ENCODE measurements at regions not wholly inside any gene's neighbourhood (a gene's known extent, or its start where the extent isn't known, plus 50 kb on each side); places are given as distances from the start of the nearest gene placed in this dataset.
A peak's percentile ranks its signal among the peaks of the same experiment; 100 is the strongest.
"Not testable (repeated sequence)": the region's sequence is repeated elsewhere in the genome, so short reads cannot be mapped to it uniquely, and the experiment has no call there.

DNA sequence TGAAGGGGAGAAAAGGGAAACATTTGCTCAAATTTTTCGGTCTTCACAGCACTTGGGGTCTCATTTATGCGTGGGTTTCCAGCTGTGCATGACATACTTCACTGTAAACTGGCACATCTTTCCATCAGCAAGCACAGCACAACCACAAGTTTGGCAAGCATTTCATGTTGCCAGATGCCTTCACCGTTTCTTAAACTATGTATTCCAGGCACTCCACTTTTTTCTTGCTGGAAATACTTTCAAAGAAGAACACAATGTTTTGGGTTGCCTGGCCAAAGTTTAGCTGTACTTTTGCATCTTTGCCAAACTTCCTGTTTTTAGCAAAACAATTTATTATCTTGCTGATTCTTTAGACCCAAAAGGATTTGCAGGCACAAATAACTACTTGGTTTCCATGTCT lies 194.6 kb upstream of the MEIS1 start:
- DNase-seq: no peak

- no peak for DNase-seq
Observed at GRCh38 chr2:66239655-66240054, 195.3 kb upstream of the MEIS1 start.

DNA sequence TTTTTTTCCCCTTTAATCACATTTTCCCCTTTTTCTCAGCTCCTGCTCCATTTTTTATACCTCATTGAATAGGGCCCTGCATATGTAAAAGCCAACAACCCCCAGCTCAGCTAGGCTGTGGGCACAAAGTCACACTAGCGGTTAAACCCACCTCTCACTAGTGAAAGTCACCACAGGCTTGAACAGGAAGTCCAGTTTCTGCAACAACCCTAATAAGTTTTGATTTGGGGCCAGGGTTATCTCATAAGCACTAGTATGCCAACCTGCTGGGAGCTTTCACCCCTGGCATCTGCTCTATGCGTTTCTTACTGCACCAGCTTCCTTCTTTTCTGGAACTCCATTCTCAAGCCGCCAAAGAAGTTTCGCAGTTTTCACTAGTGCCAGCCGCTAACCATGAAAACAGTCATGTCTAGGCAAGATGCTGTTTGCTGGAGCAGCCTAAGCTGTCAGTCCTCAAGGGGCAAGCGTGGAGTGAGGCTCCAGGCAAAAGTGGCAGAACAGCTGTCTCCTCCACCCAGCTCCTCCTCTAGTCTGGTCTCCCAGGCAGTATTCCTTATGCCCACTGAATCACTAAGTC lies 197.0 kb upstream of the MEIS1 start:
- DNase-seq: no peak

DNA sequence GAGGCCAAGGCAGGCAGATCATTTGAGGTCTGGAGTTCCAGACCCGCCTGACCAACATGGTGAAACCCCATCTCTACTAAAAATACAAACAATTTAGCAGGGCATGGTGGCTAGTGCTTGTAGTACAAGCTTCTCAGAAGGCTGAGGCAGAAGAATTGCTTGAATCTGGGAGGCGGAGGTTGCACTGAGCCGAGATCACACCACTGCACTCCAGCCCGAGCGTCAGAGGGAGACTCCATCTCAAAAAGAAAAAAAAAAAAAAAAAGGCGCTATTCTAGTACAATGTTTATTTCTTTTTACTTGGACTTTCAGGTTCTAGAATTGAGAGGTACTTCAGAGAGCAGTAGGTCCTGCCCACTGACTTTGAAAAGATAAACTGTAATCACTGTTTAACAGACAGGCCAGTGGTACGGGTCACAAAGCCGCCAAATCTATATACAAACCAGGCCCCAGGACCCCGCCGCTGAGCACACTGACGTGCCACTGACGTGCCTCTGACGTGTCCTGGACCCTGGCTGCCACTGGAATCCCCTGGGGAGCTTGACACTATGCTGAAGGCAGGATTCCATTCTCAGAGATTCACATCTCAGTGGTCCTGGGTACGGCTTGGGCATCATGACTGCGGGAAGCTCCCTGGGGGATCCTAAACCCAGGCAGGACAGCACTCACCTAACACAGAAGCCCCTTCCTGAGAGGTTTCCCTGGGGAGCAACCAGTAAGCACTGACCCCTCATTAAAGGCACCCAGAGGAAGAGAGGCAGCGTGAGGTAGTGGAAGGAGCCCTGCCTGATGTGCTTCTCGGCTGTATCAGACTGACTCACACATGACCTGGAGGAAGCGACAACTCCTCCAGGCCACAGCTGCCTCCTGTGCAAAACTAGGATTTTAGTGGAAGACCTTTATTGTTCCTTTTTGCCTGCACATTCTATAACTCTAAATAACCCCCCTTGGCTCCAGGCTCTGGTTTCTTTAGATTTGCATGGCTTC lies 197.8 kb upstream of the MEIS1 start:
- DNase-seq: no peak

DNA sequence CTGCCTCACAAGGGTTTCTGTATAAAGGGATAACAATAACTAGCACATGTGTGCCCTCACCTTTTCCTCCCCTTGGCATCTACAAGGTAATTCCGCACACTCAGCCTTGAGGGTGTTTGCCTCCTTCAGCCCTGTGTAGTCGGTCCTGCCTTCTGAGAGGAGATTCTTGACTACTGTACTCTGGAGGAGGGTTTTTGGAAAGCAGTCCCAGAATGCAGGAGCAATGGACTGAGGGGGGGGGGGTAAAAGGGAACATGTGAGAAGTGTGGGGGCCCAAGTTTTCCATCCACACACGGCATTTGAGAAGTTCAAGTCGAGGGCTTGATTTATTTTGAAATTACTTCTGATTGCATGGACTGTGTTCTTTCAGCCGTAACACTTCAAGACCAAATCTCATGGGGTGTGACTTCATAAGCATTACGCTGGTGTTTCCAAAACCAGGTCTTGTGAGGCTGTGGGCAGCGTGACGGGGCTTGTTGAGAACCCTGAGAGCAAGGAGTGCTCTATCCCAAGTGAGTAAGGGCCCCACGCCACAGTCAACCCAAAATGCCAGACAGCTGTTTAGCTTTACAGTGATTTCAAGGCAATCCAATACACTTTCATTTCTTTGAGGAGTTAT lies 198.7 kb upstream of the MEIS1 start:
- DNase-seq: no peak

DNA sequence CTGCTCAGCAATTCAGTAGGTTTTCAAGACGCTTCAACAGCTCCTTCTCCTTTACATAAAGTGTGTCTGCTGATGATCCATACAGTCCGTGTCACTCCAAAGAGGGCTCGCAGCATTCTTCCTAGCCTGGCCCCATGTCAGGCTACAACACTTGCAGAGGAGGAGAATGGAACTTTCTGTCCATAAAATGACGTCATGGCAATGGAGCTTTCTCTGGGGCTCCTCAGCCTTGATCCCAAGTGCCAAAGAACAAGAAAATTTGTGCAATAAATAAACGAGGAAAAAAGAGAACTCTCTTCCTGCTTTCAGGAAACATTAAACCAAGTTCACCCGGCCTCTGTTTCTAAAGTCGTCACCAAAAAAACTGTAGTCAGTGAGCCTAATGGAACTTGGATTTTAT lies 199.5 kb upstream of the MEIS1 start:
- DNase-seq: no peak

DNA sequence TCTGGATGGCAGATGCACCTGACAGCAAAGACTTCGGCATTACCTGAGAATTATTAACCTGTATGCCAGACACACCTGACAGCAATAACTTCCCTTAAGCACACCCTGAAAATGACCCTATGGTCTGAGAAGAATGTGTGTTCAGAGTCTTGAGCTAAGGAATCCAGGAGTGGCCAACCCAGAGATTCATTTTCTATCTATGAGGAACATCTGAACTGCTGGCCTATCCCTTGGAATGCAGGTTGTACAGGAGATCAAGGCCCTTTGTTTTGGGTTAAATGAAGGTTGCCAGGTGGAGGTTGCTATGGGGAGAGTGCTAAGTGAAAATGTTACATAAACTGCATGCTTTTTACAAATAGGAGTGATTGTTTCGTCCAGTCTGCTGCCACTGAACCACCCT lies 200.9 kb upstream of the MEIS1 start:
- no peak for DNase-seq

DNA sequence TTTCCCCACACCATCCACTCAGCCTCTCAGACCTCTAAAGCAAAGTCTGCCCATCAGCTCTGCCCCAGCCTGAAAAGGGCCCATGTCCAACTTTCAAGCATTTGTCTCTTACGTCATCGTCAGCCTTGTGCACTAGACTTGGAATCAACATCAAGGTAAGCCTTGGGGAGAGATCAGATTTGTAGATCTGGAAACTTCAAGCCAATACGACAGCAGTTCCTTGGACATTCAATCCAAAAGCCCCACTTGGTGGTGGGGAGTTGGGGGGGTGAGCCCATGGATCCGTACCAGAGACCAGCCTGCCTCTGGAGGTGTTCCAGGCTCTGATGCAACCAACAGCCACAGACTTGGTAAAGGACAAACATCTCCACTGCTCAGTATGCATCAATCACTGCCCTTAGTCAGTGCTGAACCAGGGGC lies 206.8 kb upstream of the MEIS1 start:
- no peak for DNase-seq

GRCh38 chr2:66217039-66217585 lies 217.8 kb upstream of the MEIS1 start:
- no peak for DNase-seq

- DNase-seq: no peak
Observed at GRCh38 chr2:66212749-66213148, 222.2 kb upstream of the MEIS1 start.

DNA sequence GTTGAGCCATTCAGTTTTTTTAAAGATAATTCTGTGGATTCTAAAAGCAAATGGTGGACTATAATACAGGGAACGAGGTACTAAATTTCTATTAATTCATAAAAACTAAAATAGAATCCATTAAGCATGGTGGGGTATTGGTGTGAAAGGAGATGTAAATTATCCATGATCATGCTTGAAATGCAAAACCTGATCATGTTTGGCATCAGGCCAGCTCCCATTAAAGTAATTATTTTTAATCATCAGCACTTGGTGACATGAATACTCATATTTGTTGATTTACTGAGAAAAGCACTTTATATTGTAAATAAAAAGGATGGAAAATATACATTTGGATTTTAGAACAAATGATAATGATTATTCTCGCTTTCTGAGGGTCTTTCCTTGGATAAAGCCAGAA lies 232.3 kb upstream of the MEIS1 start:
- DNase-seq: no peak

DNA sequence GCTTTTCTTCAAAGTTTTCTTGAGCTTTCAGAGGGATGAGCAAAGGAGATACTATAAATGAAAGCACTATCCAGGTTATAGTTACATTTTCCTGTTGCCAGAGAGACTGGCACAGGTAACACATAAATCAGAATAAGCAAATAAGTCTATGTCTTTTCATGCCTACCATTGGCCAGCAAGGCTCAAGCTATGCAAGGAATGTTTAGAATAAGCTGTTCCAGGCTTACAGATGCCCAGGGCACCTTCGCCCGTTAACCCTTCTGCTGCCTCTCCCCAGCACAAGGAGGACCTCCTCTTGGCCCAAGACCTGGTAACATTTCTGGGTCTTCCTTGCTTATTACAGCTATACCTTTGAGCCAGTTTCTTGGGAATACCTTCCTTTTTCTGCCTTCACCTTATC lies 233.7 kb upstream of the MEIS1 start:
- DNase-seq: peak; percentile 23

DNA sequence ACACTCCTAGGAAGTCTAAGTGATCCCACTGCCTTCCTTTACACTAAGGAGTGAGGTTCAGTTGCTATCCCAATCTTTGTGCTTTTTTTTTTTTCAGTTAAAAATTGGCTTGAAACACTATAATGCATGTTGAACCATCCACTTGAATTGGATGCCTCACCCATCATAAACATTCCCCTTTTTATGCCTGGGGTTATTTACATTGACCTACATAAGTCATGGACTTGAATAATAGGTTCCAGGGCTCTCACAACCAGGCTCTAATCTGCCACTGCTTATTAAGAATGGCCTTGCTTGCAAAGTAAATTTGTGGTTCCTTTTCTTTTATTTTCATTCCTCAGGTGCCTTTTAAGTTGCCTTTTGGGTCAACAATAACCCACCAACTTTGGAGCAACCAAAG lies 236.1 kb upstream of the MEIS1 start:
- DNase-seq: no peak

GRCh38 chr2:66192888-66193287 lies 242.0 kb upstream of the MEIS1 start:
- no peak for DNase-seq

GRCh38 chr2:66191311-66191710 lies 243.6 kb upstream of the MEIS1 start:
- DNase-seq: no peak

DNA sequence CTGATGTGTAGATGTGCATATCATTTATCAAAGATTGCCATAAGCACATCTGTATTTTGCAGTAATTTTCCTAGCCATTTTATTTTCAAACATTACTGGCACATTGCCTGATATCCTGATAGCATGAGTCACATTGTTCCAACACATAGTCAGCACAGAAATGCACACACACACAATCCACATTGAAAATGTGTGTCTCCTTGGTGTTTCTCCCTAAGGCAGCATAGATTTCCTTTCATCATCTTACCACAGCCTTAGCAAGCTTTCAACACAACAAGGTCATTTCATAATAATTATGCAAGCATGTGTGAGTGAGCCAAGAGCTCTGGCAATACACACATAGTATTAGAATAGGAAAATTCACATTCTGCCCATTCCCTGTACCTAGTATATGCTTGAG lies 245.4 kb upstream of the MEIS1 start:
- DNase-seq: no peak

- DNase-seq: no peak
Observed at GRCh38 chr2:66186537-66186936, 248.4 kb upstream of the MEIS1 start.

- DNase-seq: no peak
Observed at GRCh38 chr2:66185497-66186054, 249.3 kb upstream of the MEIS1 start.

DNA sequence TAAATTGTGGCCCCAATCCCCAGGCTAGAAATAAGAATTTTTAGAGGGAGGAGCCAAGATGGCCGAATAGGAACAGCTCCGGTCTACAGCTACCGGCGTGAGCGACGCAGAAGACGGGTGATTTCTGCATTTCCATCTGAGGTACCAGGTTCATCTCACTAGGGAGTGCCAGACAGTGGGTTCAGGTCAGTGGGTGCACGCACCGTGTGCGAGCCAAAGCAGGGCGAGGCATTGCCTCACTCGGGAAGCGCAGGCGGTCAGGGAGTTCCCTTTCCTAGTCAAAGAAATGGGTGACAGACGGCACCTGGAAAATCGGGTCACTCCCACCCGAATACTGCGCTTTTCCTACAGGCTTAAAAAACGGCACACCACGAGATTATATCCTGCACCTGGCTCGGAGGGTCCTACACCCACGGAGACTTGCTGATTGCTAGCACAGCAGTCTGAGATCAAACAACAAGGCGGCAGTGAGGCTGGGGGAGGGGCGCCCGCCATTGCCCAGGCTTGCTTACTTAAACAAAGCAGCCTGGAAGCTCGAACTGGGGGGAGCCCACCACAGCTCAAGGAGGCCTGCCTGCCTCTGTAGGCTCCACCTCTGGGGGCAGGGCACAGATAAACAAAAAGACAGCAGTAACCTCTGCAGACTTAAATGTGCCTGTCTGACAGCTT lies 257.7 kb upstream of the MEIS1 start:
- not testable (repeated sequence) for DNase-seq

DNA sequence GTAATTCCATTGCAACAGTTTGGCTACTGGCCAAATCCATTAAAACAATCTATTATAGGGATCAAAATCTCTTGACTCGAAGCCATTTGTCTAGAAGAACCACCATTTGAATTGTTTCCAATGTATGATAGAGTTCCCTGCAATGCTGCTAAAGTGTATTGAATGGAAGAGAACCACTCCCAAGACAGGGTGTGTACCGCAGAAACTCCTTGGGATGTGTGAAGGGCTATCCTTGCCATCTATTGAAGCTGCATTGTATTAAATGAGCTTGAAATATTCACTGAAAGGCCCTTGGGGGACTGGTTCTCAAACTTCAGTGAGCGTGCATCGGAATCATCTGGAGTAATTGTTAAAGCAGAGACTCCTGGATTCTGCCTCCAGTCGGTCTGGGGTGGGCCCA lies 260.4 kb upstream of the MEIS1 start:
- no peak for DNase-seq

DNA sequence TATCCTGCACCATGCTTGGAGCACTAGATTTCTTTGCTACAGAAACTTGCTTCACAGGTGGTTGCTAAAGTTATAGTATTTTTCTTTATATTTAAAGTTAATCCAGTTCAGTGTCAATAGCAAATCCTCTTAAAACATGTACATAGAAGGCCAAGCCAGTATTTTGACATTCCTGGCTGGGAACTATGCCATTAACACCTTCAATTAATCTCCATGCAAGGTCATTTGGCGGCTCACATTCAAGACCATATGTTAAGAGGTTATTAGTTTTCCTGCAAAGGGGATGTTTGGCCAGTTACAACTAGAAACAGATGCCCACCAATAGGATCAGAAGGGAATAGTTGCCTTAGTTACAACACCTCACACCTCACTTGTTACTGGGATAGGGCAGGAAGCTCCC lies 261.3 kb upstream of the MEIS1 start:
- DNase-seq: no peak

DNA sequence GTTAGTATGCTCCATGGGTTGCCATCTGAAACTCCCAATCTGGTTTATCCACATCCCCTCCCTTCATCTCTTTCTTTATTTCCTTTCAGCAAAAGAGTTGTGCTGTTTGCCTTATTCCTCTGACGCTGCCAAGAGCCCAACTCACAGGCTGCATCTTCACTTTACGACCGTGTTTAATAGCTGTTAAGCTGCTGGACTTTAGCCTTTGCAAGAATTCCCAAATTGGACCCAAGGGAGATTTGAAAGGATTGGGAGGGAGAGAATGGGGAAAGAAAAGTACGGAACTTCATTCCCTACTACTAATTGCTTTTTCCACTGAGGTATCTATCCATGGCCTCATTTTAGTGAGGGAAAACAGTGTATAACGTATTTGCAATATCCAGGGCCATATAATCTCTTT lies 263.4 kb upstream of the MEIS1 start:
- DNase-seq: no peak
